Astrocyte (in vitro differentiated cells and primary cell): ENCODE measurements at regions not wholly inside any gene's neighbourhood (a gene's known extent, or its start where the extent isn't known, plus 50 kb on each side); places are given as distances from the start of the nearest gene placed in this dataset.

ENCODE experiments used
- CTCF ChIP-seq: IDR thresholded peaks from 2 replicates; pipeline ENCODE4 v1.5.1; 2011; ENCODE audit warnings: low read depth, mild to moderate bottlenecking, inconsistent platforms, low read length, moderate library complexity; ENCODE audit not compliant: insufficient read depth
- EZH2 ChIP-seq: IDR thresholded peaks from 2 replicates; pipeline ENCODE4 v1.6.1; 2012; ENCODE audit warnings: mild to moderate bottlenecking, low read length, inconsistent platforms; ENCODE audit not compliant: insufficient read depth

- TF ChIP-seq EZH2 (no peak), CTCF (no peak)
Observed at GRCh38 chr12:127556231-127556886, 710.6 kb upstream of the TMEM132C start.
